HG02678 (cell line): ENCODE measurements at regions not wholly inside any gene's neighbourhood (a gene's known extent, or its start where the extent isn't known, plus 50 kb on each side); places are given as distances from the start of the nearest gene placed in this dataset.
A peak's percentile ranks its signal among the peaks of the same experiment; 100 is the strongest.

Experiments
- ATAC-seq: cut with Tn5 transposase; IDR thresholded peaks from one replicate; pipeline ENCODE4 v1.9.1; 2021; ENCODE audit warnings: mild to moderate bottlenecking, moderate library complexity; ENCODE audit not compliant: unreplicated experiment

- ATAC-seq = no peak
These were observed 289.7 kb upstream of the ZFHX3 start for GRCh38 chr16:73337373-73338296.

- ATAC-seq = no peak
These were observed 281.7 kb upstream of the ZFHX3 start for GRCh38 chr16:73329358-73330286.

- ATAC-seq = no peak
These were observed 279.0 kb upstream of the ZFHX3 start for GRCh38 chr16:73326770-73327470.

GRCh38 chr16:73326221-73326620 is 278.3 kb upstream of the ZFHX3 start:
- no peak for ATAC-seq

GRCh38 chr16:73323880-73324279 is 276.0 kb upstream of the ZFHX3 start:
- no peak for ATAC-seq

GRCh38 chr16:73322856-73323255 is 274.9 kb upstream of the ZFHX3 start:
- no peak for ATAC-seq

- ATAC-seq = no peak
These were observed 273.9 kb upstream of the ZFHX3 start for GRCh38 chr16:73321853-73322252.

GRCh38 chr16:73319737-73320136 is 271.8 kb upstream of the ZFHX3 start:
- no peak for ATAC-seq

GRCh38 chr16:73319261-73319660 is 271.3 kb upstream of the ZFHX3 start:
- no peak for ATAC-seq

GRCh38 chr16:73317321-73317857 is 269.5 kb upstream of the ZFHX3 start:
- ATAC-seq = no peak

- peak; percentile 86 for ATAC-seq
These were observed 267.7 kb upstream of the ZFHX3 start for GRCh38 chr16:73315645-73316044.

GRCh38 chr16:73313950-73314349 is 266.0 kb upstream of the ZFHX3 start:
- ATAC-seq = no peak

- no peak for ATAC-seq
These were observed 264.2 kb upstream of the ZFHX3 start for GRCh38 chr16:73311857-73312723.

GRCh38 chr16:73308771-73309170 is 260.8 kb upstream of the ZFHX3 start:
- no peak for ATAC-seq

GRCh38 chr16:73306901-73307413 is 259.0 kb upstream of the ZFHX3 start:
- ATAC-seq = no peak

GRCh38 chr16:73304008-73304774 is 256.3 kb upstream of the ZFHX3 start:
- ATAC-seq = no peak

- ATAC-seq = no peak
These were observed 255.0 kb upstream of the ZFHX3 start for GRCh38 chr16:73302942-73303341.

- ATAC-seq = no peak
These were observed 254.1 kb upstream of the ZFHX3 start for GRCh38 chr16:73301984-73302383.

GRCh38 chr16:73299346-73299745 is 251.4 kb upstream of the ZFHX3 start:
- no peak for ATAC-seq
